AG04450 (cell line): ENCODE measurements at regions not wholly inside any gene's neighbourhood (a gene's known extent, or its start where the extent isn't known, plus 50 kb on each side); places are given as distances from the start of the nearest gene placed in this dataset.

ENCODE experiments used
- CTCF ChIA-PET: fragments of 300-600, 350-600 bp; formaldehyde crosslinking; extraction: SDS; loops from one replicate; lab custom pipeline; 2022; ENCODE audit warnings: antibody characterized with exemption, inconsistent platforms; lab: Charles Lee
- POLR2A ChIA-PET: fragments of 350-600 bp; formaldehyde crosslinking; extraction: SDS; loops from one replicate; lab custom pipeline; 2021; ENCODE audit warnings: antibody characterized with exemption, inconsistent platforms; lab: Yijun Ruan, JAX
- DNase-seq: peaks from one replicate; pipeline ENCODE4 v3.0.0-alpha.2; 2011; ENCODE audit warnings: low read depth, low spot score
- H3K27ac ChIP-seq: one replicate; pipeline ENCODE4 v1.5.1; 2012; ENCODE audit warnings: low read depth, low read length, control low read depth
- H3K27me3 ChIP-seq: one replicate; pipeline ENCODE4 v1.6.0; 2012; ENCODE audit warnings: low read length; ENCODE audit not compliant: control insufficient read depth, insufficient read depth
- H3K4me3 ChIP-seq: 2 replicates; pipeline ENCODE4 v1.5.1; 2011; ENCODE audit warnings: mild to moderate bottlenecking, low read depth, low read length, control low read depth
- H3K9me3 ChIP-seq: 2 replicates; pipeline ENCODE4 v1.5.1; 2012; ENCODE audit warnings: low read length; ENCODE audit not compliant: control insufficient read depth, insufficient read depth
- CTCF ChIP-seq: IDR thresholded peaks from 2 replicates; pipeline ENCODE4 v1.5.1; 2011; ENCODE audit warnings: low read depth, low read length, control low read depth, inconsistent platforms

GRCh38 chr14:26143057-26143456 is 454.8 kb downstream of the NOVA1 start:
- no peaks in the 10 kb centered on the region; the same call in 1 of the 2 replicates for H3K9me3 ChIP-seq
- TF ChIP-seq CTCF = no peak
- POLR2A ChIA-PET = no interaction called here

GRCh38 chr14:26138764-26139445 is 458.9 kb downstream of the NOVA1 start:
- ChIA-PET CTCF (no interaction called here), POLR2A (no interaction called here)
- DNase-seq = no peak
- Histone ChIP-seq H3K27ac (no peak overlapping the region), H3K27me3 (no peaks in the 10 kb centered on the region), H3K9me3 (no peaks in the 10 kb centered on the region; the same call in 1 of the 2 replicates), H3K4me3 (no peak overlapping the region)
- no peak for TF ChIP-seq CTCF

More at GRCh38 chr14:26143057-26143456, 454.8 kb downstream of the NOVA1 start:
- no peak for DNase-seq
- Histone ChIP-seq H3K27ac (no peak overlapping the region), H3K27me3 (no peaks in the 10 kb centered on the region), H3K4me3 (no peak overlapping the region)
- CTCF ChIA-PET = no interaction called here

- no peak overlapping the region for H3K27ac ChIP-seq
- no peaks in the 10 kb centered on the region; the same call in 1 of the 2 replicates for H3K9me3 ChIP-seq
- TF ChIP-seq CTCF = no peak
- CTCF ChIA-PET = no interaction called here
- POLR2A ChIA-PET = no interaction called here
- no peak for DNase-seq
- no peak overlapping the region for H3K4me3 ChIP-seq
- no peaks in the 10 kb centered on the region for H3K27me3 ChIP-seq
These were observed 460.7 kb downstream of the NOVA1 start for GRCh38 chr14:26137161-26137560.

- H3K4me3 ChIP-seq = no peak overlapping the region
- peaks cover 2% of the 10 kb centered on the region; the same call in 1 of the 2 replicates for H3K9me3 ChIP-seq
- DNase-seq = no peak
- no peak overlapping the region for H3K27ac ChIP-seq
- ChIA-PET POLR2A (no interaction called here), CTCF (no interaction called here)
- no peaks in the 10 kb centered on the region for H3K27me3 ChIP-seq
- no peak for TF ChIP-seq CTCF
These were observed 465.7 kb downstream of the NOVA1 start for GRCh38 chr14:26132061-26132645.

- Histone ChIP-seq H3K4me3 (no peak overlapping the region), H3K9me3 (peaks cover 2% of the 10 kb centered on the region; the same call in 1 of the 2 replicates), H3K27ac (no peak overlapping the region), H3K27me3 (no peaks in the 10 kb centered on the region)
- CTCF ChIA-PET = no interaction called here
- POLR2A ChIA-PET = no interaction called here
- DNase-seq = no peak
- no peak for TF ChIP-seq CTCF
These were observed 467.1 kb downstream of the NOVA1 start for GRCh38 chr14:26130690-26131089.
